ENCODE measurements at regions not wholly inside any gene's neighbourhood (a gene's known extent, or its start where the extent isn't known, plus 50 kb on each side); places are given as distances from the start of the nearest gene placed in this dataset.
"Not testable (repeated sequence)": the region's sequence is repeated elsewhere in the genome, so short reads cannot be mapped to it uniquely, and the experiment has no call there.

DNA sequence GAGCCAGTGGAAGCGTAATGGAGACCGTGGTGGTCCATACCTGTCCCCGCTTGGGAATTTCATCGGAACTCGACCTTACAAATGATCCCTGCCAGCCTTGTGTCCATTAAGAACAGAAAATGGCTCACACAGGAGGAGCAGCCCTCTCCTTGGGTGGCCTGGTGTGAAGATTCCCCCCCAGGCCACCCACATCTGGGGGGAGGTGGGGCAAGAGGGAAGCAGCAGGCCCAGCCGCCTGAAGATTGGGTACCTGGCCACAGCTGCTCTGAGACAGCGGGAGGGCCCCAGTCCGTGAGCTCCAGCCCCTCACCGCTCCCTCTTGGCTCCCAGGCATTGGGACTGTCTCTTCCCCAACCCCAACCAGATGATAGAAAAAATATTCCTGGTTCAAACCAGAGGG lies 277.8 kb upstream of the FOXF1 start:
- H3K27ac ChIP-seq (replicated peaks), result no peak overlapping the region
- no peaks in the 10 kb centered on the region for H3K27me3 ChIP-seq (ENCODE audit: insufficient read depth, poor library complexity, severe bottlenecking)
- no peak for DNase-seq (ENCODE audit: low read depth in 1 of 2, low spot score in 1 of 2)
- H3K4me3 ChIP-seq (replicated peaks; ENCODE audit: insufficient read depth, low read length), result no peak overlapping the region
- TF ChIP-seq SPI1 (IDR thresholded peaks at IDR 0.05; ENCODE audit: borderline replicate concordance, low read depth) (no peak), POLR2AphosphoS5 (IDR thresholded peaks at IDR 0.05; ENCODE audit: low read depth) (no peak), GABPA (IDR thresholded peaks at IDR 0.05; ENCODE audit: low read depth) (no peak)
- TF ChIP-seq, protein P1, sequence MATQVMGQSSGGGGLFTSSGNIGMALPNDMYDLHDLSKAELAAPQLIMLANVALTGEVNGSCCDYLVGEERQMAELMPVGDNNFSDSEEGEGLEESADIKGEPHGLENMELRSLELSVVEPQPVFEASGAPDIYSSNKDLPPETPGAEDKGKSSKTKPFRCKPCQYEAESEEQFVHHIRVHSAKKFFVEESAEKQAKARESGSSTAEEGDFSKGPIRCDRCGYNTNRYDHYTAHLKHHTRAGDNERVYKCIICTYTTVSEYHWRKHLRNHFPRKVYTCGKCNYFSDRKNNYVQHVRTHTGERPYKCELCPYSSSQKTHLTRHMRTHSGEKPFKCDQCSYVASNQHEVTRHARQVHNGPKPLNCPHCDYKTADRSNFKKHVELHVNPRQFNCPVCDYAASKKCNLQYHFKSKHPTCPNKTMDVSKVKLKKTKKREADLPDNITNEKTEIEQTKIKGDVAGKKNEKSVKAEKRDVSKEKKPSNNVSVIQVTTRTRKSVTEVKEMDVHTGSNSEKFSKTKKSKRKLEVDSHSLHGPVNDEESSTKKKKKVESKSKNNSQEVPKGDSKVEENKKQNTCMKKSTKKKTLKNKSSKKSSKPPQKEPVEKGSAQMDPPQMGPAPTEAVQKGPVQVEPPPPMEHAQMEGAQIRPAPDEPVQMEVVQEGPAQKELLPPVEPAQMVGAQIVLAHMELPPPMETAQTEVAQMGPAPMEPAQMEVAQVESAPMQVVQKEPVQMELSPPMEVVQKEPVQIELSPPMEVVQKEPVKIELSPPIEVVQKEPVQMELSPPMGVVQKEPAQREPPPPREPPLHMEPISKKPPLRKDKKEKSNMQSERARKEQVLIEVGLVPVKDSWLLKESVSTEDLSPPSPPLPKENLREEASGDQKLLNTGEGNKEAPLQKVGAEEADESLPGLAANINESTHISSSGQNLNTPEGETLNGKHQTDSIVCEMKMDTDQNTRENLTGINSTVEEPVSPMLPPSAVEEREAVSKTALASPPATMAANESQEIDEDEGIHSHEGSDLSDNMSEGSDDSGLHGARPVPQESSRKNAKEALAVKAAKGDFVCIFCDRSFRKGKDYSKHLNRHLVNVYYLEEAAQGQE (IDR thresholded peaks at IDR 0.05; ENCODE audit: insufficient replicate concordance, low read depth), result no peak
- TF ChIP-seq, protein P2, sequence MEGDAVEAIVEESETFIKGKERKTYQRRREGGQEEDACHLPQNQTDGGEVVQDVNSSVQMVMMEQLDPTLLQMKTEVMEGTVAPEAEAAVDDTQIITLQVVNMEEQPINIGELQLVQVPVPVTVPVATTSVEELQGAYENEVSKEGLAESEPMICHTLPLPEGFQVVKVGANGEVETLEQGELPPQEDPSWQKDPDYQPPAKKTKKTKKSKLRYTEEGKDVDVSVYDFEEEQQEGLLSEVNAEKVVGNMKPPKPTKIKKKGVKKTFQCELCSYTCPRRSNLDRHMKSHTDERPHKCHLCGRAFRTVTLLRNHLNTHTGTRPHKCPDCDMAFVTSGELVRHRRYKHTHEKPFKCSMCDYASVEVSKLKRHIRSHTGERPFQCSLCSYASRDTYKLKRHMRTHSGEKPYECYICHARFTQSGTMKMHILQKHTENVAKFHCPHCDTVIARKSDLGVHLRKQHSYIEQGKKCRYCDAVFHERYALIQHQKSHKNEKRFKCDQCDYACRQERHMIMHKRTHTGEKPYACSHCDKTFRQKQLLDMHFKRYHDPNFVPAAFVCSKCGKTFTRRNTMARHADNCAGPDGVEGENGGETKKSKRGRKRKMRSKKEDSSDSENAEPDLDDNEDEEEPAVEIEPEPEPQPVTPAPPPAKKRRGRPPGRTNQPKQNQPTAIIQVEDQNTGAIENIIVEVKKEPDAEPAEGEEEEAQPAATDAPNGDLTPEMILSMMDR (IDR thresholded peaks at IDR 0.05; ENCODE audit: insufficient read depth, low read length), result no peak

DNA sequence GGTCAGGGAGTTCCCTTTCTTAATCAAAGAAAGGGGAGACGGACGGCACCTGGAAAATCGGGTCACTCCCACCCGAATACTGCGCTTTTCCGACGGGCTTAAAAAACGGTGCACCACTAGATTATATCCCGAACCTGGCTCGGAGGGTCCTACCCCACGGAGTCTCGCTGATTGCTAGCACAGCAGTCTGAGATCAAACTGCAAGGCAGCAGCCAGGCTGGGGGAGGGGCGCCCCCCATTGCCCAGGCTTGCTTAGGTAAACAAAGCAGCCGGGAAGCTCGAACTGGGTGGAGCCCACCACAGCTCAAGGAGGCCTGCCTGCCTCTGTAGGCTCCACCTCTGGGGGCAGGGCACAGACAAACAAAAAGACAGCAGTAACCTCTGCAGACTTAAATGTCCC lies 276.8 kb upstream of the FOXF1 start:
- not testable (repeated sequence) for H3K4me3 ChIP-seq (replicated peaks; ENCODE audit: insufficient read depth, low read length); H3K27me3 ChIP-seq (ENCODE audit: insufficient read depth, poor library complexity, severe bottlenecking); H3K27ac ChIP-seq (replicated peaks); DNase-seq (ENCODE audit: low read depth in 1 of 2, low spot score in 1 of 2)

DNA sequence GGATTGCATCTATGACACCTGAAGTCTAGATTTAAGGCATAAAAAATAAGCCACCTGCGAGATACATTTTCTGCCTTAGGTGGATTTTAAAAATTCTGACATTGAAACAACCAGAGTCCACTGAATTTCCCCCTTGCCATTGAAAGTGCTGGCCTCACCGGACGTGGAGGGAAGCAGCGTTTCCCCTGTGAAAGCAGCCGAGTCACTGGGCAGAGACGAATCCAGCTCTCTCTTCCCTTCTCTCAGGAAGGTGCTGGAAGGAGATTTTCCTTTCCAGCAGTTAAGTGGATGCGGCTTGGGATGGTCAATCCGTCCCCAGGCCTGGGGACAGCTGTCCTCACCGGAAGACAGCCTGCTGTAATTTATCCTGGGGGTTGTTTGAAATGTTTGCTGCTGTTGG lies 270.9 kb upstream of the FOXF1 start:
- no peak overlapping the region for H3K4me3 ChIP-seq (replicated peaks; ENCODE audit: insufficient read depth, low read length)
- TF ChIP-seq GABPA (IDR thresholded peaks at IDR 0.05; ENCODE audit: low read depth) (no peak), POLR2AphosphoS5 (IDR thresholded peaks at IDR 0.05; ENCODE audit: low read depth) (no peak), SPI1 (IDR thresholded peaks at IDR 0.05; ENCODE audit: borderline replicate concordance, low read depth) (no peak)
- TF ChIP-seq, protein P2 (IDR thresholded peaks at IDR 0.05; ENCODE audit: insufficient read depth, low read length), result no peak
- TF ChIP-seq, protein P1 (IDR thresholded peaks at IDR 0.05; ENCODE audit: insufficient replicate concordance, low read depth), result no peak
- DNase-seq (ENCODE audit: low read depth in 1 of 2, low spot score in 1 of 2), result no peak
- no peaks in the 10 kb centered on the region for H3K27me3 ChIP-seq (ENCODE audit: insufficient read depth, poor library complexity, severe bottlenecking)
- H3K27ac ChIP-seq (replicated peaks), result no peak overlapping the region

DNA sequence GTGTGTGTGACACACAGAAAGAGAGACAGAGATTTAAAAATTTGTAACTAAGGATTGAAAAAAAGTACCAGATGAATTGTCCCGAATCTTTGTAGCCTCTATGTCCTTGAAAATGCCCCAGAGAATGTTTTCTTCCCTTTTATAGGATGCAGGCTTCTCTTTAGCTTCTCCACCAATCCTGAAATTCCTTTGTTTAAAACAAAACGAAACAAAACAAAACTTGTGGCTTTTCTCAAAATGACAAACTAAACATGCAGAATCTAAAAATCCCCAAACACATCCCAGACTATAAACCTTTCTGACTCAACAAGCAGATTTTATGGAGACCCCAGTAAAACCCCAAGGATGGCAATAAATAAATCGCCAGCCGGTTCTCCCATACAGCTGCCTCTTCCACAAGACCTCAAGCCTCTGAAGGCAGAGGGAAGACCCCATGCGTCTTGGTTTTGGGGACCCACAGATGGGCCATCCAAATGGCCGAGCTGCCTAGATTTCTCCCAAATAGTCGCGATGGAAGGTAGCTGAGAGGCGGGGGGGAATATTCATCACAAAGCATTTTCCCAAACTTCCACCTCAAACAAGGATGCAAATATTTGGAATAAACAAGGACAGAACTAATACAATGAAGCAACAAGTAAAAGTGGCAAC lies 269.5 kb upstream of the FOXF1 start:
- TF ChIP-seq GABPA (IDR thresholded peaks at IDR 0.05; ENCODE audit: low read depth), result no peak
- TF ChIP-seq, protein P2 (IDR thresholded peaks at IDR 0.05; ENCODE audit: insufficient read depth, low read length), result no peak
- TF ChIP-seq SPI1 (IDR thresholded peaks at IDR 0.05; ENCODE audit: borderline replicate concordance, low read depth), result no peak
- TF ChIP-seq, protein P1 (IDR thresholded peaks at IDR 0.05; ENCODE audit: insufficient replicate concordance, low read depth), result no peak
- no peak for TF ChIP-seq POLR2AphosphoS5 (IDR thresholded peaks at IDR 0.05; ENCODE audit: low read depth)
- Histone ChIP-seq H3K27me3 (ENCODE audit: insufficient read depth, poor library complexity, severe bottlenecking) (no peaks in the 10 kb centered on the region), H3K27ac (replicated peaks) (no peak overlapping the region), H3K4me3 (replicated peaks; ENCODE audit: insufficient read depth, low read length) (no peak overlapping the region)
- DNase-seq (ENCODE audit: low read depth in 1 of 2, low spot score in 1 of 2), result no peak

All from HL-60 (cell line).